NCI-H2107 treated with DMSO at 0.1 percent for 48 hours (cell line): ENCODE measurements at regions not wholly inside any gene's neighbourhood (a gene's known extent, or its start where the extent isn't known, plus 50 kb on each side); places are given as distances from the start of the nearest gene placed in this dataset.

ENCODE experiments used
- DNase-seq: peaks from one replicate; lab custom pipeline; 2025; ENCODE audit not compliant: unreplicated experiment; lab: John Stamatoyannopoulos, UW

DNA sequence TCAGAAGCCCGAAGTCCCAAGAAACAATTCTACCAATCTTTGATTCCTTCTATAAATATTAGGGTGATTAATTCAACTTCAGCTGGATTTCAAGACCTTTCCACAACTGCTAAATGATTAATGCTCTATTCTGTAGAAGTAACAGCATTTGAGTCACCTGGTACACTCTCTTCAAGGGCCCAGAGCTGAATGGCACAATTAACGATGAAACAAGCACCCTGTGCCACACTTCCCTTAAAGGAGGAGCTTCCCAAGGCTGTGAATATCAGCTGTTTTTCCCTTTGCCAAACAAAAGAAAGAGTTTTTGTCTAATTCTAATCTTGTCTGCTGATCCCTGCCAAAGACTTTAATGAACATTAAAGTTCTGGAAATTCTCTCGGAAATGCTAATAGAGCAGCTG, 56.0 kb downstream of the BOD1L2 start:
- no peak for DNase-seq

- no peak for DNase-seq
These were observed 58.8 kb downstream of the BOD1L2 start for GRCh38 chr18:57205641-57206040.

DNA sequence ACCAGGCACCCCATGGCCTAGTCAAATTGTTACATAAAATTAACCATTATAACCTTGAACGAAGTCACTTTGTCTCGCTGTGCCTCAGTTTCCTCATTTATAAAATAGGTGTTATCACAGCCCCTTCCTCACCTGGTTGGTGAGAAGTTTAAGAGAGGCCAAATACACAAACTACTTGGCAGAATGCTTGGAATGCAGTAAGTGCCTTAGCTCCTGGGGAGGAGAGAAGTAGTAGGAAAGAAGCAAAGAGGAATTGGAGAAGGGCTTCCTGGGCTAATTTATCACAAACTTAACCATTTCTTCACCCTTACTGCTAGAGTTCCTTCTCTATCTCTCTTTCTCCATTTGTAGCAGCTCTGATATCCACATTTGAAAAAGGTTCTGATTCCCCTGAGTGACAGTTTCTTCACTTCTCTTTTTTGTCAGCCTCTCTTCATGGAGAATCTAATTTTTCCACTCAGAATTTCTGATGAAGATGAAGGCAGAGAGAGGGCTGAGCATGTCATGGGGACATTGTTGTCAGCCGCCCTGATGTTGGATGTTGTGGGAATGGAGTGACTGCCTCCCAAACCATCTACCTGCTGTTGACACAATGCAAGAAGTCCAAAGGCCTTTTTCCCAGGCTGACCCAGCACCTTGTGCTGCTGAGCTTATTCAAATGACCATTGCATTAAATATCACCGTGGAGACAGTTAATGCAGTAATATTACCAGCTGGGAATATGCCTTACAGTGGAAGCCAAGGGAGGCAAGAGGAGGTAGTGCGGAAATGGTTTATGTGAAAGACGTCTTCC, 60.4 kb downstream of the BOD1L2 start:
- no peak for DNase-seq

DNA sequence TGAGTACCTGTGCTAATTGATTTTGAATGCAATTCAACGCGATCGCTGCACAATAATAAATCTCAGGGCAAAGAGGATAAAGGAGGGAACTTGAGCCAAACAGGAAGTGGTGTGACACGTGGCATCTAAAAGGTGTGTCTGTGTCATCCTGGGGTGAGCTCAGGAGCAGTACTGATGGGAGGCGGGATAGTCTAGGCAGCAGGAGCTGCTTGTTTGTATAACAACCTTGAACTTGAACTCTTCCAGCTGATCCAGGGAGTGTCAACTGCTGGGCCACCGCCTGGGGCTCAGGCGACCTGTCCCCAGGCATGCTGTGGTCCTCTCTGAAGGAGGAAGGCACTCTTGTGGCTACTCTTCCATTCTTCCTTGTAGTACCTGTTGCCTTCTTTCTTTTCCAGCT, 61.2 kb downstream of the BOD1L2 start:
- peak; percentile 97 for DNase-seq

DNA sequence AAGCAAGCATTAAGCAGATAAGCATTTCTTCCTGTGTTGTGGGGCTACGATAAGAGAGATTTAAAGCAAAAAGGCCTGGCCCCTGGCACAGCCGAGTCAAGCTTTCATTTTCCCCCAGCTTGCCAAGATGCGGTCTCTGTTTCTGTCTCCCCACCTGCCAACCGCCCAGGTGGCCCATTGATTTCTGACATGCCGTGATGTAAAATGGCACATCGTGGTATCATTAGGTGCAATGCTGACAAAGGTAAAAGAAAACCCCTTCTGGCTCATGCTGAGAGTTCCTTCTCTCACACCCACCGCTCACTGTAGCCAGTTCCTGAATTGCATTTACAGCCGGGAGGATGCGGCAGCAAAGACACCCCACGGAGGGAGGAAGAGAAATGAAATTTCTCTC, 62.8 kb downstream of the BOD1L2 start:
- peak; percentile 75 for DNase-seq

DNA sequence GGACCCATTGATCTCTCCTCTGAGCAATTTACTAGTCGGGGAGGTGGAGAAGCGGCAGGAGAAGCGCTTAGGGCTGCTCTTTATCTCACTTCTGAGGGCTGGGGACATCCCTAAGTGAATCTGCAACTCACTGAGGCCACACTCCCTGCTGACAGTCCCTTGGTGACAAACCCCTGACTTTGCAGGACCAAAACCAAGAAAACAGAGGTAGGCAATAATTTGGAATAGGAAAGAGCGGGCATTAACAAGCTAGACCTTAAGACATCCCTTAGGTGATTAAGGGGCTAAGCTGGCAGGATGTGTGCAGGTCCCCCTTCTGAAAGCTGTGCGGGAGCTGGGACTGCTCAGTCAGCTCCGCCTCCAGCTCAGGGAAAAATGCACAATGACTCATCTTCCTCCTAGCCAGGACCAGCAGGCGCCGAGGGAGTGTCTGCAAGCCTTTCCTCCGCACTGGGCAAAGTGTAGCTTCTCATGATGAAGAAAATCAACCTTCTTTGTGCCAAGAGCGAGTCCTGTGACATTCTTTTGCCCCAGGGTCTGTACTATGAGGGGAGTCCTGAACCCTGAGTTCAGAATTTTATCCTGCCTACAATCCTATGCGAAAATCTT, 63.3 kb downstream of the BOD1L2 start:
- DNase-seq, result peak; percentile 55

- no peak for DNase-seq
These were observed 64.0 kb downstream of the BOD1L2 start for GRCh38 chr18:57210716-57211411.

- DNase-seq, result no peak
These were observed 64.5 kb downstream of the BOD1L2 start for GRCh38 chr18:57211412-57211750.

DNA sequence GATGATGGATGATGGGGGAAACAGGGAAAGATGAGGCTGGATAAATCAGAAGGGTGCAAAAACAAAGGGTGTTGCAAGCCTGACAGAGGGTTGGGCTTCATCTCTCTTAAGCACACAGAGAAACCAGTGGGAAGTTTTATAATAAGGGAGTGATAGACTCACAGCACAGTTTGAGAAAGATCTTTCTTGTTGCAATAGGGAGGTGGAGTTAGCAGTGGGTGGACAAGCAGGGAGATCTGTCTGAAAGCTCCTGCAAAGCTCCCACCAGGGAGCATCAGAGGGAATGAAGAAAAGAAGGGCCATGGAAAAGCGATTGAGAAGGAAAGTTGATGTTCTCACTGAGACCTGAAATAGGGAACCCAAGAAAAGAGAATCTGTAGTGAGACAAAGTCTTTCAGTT, 64.9 kb downstream of the BOD1L2 start:
- no peak for DNase-seq

DNA sequence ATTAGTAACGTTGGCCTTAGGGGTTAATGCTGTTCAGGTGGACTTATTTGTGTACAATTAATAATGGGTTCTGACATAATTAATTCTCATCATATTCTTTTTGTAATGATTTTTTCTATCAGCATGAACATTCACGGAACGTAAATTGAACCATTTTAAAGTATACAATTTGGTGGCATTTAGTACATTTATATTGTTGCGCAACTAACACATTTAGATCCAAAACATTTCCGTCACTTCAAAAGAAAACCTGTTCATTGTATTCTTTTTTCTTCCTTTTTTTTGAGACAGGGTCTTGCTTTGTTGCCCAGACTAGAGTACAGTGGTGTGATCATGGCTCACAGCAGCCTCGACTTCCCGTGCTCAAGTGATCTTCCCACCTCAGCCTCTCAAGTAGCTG, 65.8 kb downstream of the BOD1L2 start:
- no peak for DNase-seq

DNA sequence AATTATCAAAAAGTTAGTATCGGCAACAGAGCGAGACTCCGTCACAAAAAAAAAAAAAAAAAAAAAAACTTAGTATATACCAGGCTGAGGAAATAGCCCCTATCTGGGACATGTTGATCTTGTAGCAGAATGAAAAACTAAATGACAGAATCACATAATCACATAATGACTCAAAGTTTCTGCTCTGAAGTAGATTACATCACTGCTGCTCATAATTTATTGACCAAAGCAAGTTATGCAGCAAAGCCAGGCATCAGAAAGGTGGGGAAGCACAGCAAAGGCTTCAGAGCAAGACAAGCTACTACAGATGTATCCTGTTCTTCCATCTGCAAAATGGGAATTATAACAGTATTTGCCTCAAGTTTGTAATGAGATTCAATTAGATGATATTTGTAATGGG, 68.1 kb downstream of the BOD1L2 start:
- no peak for DNase-seq

GRCh38 chr18:57218281-57218680, 71.4 kb downstream of the BOD1L2 start:
- no peak for DNase-seq

DNA sequence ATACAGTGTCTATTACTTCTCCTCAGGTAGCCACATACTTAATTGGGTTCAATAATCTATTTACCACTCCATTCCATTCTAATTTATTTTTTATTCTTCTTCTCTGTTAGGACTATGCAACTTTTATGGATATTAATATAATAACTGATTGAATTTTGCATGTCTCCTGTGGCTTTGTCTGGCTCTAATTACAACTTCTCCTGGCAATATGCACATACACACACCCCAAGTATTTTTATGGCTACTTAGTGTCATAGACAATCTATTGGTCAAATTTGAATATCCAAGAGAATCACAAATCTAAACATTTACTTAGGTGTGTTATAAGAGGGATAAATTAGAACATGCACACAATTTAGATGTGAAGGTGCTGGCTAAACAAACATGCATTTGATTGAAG, 73.1 kb downstream of the BOD1L2 start:
- no peak for DNase-seq

- no peak for DNase-seq
These were observed 73.6 kb downstream of the BOD1L2 start for GRCh38 chr18:57220480-57220879.

GRCh38 chr18:57220930-57221483, 74.1 kb downstream of the BOD1L2 start:
- DNase-seq, result no peak

DNA sequence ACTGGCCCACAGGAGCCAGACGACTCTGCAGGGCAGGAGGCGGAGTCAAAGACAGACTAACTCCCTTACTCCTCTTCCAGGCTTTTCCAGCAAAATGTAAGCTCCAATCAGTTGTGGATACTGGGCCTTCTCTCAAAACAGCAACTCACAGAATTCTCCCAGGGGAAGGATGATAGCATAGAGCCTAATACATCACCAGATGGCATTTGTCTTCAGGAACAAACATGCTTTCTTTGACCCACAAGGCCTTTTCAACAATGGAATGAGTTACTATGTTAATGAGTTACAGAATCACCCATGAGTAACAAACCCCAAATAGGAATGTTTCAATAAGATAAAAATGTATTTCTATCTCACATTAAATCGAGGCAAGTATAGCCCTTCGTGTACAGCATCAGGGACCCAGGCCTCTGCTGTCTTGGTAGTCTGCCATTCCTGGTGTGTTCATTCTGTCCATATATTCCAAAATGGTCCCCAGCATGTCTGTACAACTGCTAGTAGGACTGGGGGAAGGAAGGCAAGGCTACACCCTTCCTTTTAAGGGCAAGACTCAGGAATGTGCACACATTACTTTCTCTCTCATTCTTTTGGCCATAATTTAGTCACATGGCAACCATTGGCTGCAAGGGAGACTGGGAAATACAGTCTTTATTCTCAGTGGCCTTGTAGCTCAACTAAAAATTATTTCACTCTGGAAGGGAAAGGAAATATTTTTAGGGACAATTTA, 76.4 kb downstream of the BOD1L2 start:
- DNase-seq, result no peak

GRCh38 chr18:57230861-57231585, 84.1 kb downstream of the BOD1L2 start:
- DNase-seq, result no peak

- no peak for DNase-seq
These were observed 85.0 kb downstream of the BOD1L2 start for GRCh38 chr18:57231864-57232263.

GRCh38 chr18:57234346-57234745, 87.5 kb downstream of the BOD1L2 start:
- no peak for DNase-seq

DNA sequence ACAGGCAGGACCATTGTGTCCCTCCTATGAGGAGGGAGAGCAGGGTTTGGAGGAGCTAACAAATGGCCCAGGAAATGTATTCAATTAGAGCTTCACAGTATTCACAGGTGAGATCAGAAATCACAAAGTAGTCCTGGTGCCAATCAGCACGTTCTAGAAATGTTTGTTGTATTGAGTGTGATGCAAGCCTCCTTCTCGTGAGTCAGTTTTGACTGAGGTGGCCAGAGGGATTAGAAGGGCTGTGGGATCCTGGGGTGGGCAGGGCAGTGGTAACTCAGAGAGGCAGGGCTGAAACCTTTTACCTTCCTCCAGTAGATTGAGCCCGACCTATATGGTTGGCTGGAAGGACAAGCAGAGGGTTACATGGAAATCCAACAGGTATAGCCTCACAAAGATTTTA, 95.0 kb downstream of the BOD1L2 start:
- DNase-seq, result no peak

DNA sequence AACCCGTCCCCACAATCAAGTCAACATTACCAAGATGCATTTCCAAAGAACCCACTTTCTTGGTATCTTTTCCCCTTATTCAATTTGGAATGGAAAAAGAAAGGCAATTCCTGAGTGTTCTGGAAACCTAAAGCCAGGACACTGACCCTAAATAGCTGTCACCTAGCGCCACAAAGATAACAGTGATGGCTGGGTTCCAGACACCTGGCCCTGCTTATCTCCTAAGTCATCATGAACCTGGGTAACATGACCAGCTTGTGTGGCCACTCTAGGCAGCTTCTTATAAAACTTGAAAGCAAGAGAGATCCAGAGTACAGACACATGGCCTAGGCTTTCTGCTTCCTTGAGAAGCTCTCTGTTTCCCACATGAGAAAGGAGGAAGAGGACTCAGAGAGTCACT, 95.4 kb downstream of the BOD1L2 start:
- no peak for DNase-seq
